GM06990 (cell line): ENCODE measurements at regions not wholly inside any gene's neighbourhood (a gene's known extent, or its start where the extent isn't known, plus 50 kb on each side); places are given as distances from the start of the nearest gene placed in this dataset.
A peak's percentile ranks its signal among the peaks of the same experiment; 100 is the strongest.

Source experiments
- DNase-seq: peaks from one replicate; pipeline ENCODE4 v3.0.0-alpha.2; 2011; ENCODE audit not compliant: insufficient read length; ENCODE audit errors: extremely low read depth
- H3K27me3 ChIP-seq: replicated peaks from 2 replicates; pipeline ENCODE4 v1.6.0; 2011; ENCODE audit warnings: low read length; ENCODE audit not compliant: control insufficient read depth, insufficient read depth
- H3K36me3 ChIP-seq: 2 replicates; pipeline ENCODE4 v1.5.1; 2011; ENCODE audit warnings: low read length; ENCODE audit not compliant: control insufficient read depth, insufficient read depth
- H3K4me3 ChIP-seq: replicated peaks from 2 replicates; pipeline ENCODE4 v1.5.1; 2011; ENCODE audit warnings: low read depth, mild to moderate bottlenecking, control low read depth, low read length
- TF ChIP-seq, protein P1 (sequence below): IDR thresholded peaks from 2 replicates; pipeline ENCODE4 v1.5.1; 2011; ENCODE audit warnings: low read length, control low read depth, mild to moderate bottlenecking, inconsistent platforms; ENCODE audit not compliant: insufficient read depth, poor library complexity, severe bottlenecking

GRCh38 chr15:95293456-95294031 lies 1037.0 kb upstream of the NR2F2 start:
- no peaks in the 10 kb centered on the region for H3K36me3 ChIP-seq
- no peak overlapping the region for H3K4me3 ChIP-seq
- H3K27me3 ChIP-seq: no peaks in the 10 kb centered on the region
- TF ChIP-seq, protein P1, sequence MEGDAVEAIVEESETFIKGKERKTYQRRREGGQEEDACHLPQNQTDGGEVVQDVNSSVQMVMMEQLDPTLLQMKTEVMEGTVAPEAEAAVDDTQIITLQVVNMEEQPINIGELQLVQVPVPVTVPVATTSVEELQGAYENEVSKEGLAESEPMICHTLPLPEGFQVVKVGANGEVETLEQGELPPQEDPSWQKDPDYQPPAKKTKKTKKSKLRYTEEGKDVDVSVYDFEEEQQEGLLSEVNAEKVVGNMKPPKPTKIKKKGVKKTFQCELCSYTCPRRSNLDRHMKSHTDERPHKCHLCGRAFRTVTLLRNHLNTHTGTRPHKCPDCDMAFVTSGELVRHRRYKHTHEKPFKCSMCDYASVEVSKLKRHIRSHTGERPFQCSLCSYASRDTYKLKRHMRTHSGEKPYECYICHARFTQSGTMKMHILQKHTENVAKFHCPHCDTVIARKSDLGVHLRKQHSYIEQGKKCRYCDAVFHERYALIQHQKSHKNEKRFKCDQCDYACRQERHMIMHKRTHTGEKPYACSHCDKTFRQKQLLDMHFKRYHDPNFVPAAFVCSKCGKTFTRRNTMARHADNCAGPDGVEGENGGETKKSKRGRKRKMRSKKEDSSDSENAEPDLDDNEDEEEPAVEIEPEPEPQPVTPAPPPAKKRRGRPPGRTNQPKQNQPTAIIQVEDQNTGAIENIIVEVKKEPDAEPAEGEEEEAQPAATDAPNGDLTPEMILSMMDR: no peak
- DNase-seq: no peak

- no peaks in the 10 kb centered on the region for H3K36me3 ChIP-seq
- TF ChIP-seq, protein P1: no peak
- H3K4me3 ChIP-seq: no peak overlapping the region
- H3K27me3 ChIP-seq: no peaks in the 10 kb centered on the region
- DNase-seq: no peak
Observed at GRCh38 chr15:95295363-95295762, 1035.1 kb upstream of the NR2F2 start.

- no peak overlapping the region for H3K4me3 ChIP-seq
- no peaks in the 10 kb centered on the region for H3K27me3 ChIP-seq
- TF ChIP-seq, protein P1: no peak
- no peaks in the 10 kb centered on the region for H3K36me3 ChIP-seq
- no peak for DNase-seq
Observed at GRCh38 chr15:95295896-95296625, 1034.4 kb upstream of the NR2F2 start.

GRCh38 chr15:95296643-95297042 lies 1033.9 kb upstream of the NR2F2 start:
- TF ChIP-seq, protein P1: no peak
- DNase-seq: no peak

DNA sequence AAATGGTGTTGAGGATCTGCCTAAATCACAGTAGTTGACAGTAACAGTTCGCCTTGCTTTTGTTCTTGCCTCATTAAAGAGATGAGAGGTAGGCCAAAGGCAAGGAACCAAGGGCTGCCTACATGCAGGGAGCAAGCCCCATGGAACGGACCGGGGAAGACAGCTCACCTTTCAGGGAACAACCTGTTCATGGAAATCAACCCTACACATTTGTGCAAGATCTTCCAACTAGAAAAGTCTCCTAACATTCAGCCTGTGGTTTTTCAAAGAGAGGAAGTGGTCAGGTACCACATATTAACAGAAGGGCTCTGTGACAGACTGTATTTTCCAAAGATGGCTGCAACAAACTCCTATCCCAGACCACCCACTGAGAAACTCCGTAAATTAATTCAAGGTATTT lies 1031.8 kb upstream of the NR2F2 start:
- H3K27me3 ChIP-seq: no peaks in the 10 kb centered on the region
- H3K4me3 ChIP-seq: no peak overlapping the region
- DNase-seq: peak; percentile 24
- TF ChIP-seq, protein P1: no peak
- no peaks in the 10 kb centered on the region for H3K36me3 ChIP-seq

More at GRCh38 chr15:95296643-95297042, 1033.9 kb upstream of the NR2F2 start:
- H3K36me3 ChIP-seq: no peaks in the 10 kb centered on the region
- no peak overlapping the region for H3K4me3 ChIP-seq
- H3K27me3 ChIP-seq: no peaks in the 10 kb centered on the region
